ENCODE measurements at regions not wholly inside any gene's neighbourhood (a gene's known extent, or its start where the extent isn't known, plus 50 kb on each side); places are given as distances from the start of the nearest gene placed in this dataset.

DNA sequence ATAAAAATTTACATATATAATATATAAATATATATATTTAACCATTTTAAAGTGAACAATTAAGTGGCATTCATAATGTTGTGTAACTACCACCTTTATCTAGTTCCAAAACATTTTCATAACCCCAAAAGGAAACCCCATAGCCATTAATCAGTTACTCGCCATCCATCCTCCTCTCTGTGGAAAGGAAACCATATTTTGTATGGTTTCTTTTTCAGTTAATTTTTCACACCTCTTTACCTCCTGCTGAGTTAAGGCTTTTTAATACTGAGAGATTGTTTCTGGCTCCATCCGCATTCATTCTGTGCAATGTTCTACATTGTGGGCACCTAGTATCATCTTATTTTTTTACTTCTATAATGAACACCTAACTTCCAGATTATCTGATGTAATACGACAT is 512.1 kb downstream of the LMO4 start:
- TF ChIP-seq, protein P1, sequence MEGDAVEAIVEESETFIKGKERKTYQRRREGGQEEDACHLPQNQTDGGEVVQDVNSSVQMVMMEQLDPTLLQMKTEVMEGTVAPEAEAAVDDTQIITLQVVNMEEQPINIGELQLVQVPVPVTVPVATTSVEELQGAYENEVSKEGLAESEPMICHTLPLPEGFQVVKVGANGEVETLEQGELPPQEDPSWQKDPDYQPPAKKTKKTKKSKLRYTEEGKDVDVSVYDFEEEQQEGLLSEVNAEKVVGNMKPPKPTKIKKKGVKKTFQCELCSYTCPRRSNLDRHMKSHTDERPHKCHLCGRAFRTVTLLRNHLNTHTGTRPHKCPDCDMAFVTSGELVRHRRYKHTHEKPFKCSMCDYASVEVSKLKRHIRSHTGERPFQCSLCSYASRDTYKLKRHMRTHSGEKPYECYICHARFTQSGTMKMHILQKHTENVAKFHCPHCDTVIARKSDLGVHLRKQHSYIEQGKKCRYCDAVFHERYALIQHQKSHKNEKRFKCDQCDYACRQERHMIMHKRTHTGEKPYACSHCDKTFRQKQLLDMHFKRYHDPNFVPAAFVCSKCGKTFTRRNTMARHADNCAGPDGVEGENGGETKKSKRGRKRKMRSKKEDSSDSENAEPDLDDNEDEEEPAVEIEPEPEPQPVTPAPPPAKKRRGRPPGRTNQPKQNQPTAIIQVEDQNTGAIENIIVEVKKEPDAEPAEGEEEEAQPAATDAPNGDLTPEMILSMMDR (conservative IDR thresholded peaks at IDR 0.05; ENCODE audit: low read length): no peak
- TF ChIP-seq EZH2phosphoT487 (IDR thresholded peaks at IDR 0.05; ENCODE audit: borderline replicate concordance, low read depth, low read length): no peak

All from OCI-LY7 (cell line).